NCI-H1417 (cell line): ENCODE measurements at regions not wholly inside any gene's neighbourhood (a gene's known extent, or its start where the extent isn't known, plus 50 kb on each side); places are given as distances from the start of the nearest gene placed in this dataset.

Source experiments
- DNase-seq, 3 experiments: peaks; one replicate each; lab custom pipeline; 2025; lab: John Stamatoyannopoulos, UW

DNA sequence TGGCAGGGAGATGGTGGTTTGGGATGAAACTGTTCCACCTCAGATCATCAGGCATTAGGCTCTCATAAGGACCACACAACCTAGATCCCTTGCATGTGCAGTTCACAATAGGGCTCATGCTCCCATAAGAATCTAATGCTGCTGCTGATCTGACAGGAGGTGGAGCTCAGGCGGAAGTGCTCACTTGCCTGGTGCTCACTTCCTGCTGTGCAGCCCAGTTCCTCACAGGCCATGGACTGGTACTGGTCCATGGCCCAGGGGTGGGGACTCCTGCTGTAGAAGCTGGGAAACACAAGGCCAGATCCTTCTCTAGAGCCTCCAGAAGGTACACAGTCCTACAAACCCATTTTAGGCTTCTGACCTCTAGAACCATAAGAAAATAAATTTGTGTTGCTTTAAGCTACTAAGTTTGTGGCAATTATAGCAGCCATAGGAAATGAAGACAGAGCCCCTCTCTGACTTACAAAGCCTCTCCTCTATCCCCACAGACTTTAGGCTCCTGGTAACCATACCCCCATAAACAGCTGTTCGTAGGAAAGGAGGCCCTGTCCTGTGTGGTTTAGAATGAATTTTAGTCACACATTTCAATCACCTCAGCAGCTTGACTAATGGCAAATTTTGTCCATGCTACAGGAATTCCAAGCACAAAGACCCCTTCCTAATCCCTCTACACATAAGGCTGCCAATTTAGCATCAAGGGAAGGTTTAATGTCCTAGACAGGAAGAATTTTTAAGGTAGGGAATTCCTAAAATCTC lies 206.1 kb upstream of the PHYHIPL start:
- DNase-seq: no peak

DNA sequence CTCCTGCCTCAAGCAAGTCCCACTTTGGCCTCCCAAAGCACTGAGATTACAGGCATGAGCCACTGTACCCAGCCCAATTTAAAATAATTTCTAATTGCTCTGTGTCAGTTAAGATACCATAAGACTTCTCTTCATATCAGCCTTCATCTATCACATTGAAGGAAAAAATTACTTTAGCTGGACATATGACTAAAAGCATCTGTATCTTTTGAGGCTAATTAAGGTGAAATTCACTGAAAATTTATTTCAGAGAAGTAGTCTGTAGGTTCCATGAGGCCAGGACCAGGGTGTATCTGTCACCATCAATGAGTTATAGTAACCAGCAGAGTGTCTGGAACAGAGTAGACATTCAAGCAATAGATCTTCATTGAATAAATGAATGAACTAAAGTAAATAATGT lies 205.2 kb upstream of the PHYHIPL start:
- DNase-seq: no peak

DNA sequence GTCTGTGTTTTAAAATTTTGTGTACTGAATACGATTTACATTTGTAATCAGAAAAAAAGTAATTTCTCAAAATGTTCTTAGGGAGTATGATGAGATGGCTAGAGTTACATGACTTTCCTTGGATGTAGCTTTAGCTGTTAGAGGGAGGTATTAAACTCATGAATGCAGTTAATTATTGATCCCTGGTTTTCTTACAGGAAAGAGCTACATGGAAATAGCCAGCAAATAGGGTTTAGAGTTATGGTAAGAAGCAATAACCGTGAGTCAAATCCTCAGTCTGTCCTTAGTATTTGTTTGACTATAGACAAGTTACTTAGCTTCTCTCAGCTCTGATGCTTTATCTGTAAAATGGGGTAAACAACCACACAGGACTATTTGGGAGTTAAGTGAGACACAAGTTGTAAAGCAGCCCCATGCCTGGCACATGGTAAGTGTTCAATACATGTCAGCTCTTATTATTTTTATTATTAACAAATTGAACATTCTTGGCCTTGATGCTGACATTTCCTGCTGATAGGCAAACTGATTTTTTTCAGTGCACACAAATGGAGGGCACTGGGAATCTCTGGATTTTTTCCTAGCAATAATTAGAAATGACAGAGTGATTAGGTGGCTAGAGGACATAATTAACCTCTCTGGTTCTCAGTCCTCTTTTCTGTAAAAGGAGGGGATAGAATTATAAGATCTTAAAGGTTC lies 204.5 kb upstream of the PHYHIPL start:
- DNase-seq: peak in 1 of 3 experiments; percentile 31

DNA sequence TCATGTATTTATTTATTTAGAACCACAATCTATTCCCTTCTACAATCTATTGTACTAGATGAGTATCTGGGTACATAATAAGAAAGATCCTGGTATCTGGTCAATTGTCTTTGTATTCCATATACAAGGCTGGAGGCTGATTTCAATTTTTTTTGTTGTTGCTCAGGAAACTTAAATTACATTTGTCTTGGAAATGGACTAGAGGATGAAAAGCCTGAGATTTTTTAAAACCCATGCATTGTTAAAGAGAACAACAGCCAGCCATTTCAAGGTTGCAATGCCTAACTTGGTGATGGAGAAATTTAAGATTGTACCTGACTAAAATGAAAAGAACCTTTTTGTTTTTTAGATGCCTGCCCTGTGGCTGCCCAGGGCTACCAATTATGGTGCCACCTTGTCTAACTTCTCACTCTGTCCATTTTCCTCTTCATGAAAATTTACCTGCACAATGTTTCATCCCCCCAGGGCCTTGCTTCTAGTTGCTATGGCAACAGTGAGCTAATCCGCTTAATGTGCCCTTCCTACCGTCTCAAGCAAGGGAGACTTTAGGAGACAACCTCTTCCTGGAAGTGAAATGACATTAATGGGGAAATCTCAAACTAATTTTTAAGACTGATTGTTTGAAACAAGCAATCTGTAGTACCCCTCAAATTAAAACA lies 203.7 kb upstream of the PHYHIPL start:
- peak in 2 of 3 experiments; percentile 65 to 84 for DNase-seq

DNA sequence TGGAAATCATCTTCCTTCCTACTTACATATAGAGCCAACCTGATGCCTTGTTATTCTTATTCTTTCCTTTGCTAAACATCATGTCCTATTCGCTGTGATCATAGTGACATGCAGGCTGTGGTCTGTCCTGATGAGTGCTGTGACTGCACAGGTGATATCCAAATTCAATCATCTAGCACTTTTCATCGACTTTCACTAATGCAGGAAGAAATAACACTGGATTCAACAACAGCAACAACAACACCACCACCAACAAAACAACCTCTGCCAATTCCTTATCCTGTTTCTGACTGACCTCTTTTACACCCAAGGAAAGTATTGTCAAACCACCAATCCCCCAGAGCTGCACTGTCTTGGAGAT lies 203.2 kb upstream of the PHYHIPL start:
- DNase-seq: no peak

DNA sequence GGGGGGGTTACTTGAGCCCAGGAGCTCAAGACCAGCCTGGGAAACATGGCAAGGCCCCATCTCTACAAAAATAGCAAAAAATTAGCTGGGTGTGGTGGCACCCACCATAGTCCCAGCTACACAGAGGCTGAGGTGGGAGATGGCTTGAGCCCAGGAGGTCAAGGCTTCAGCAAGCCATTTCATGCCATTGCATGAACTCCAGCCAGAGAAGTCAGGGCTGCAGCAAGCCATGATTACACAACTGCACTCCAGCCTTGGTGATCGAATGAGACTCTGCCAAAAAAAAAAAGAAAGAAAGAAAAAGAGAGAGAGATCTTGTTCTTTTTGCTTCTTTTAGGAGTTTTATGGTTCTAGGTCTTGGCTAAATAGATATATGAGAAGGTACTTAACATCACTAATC lies 200.2 kb upstream of the PHYHIPL start:
- DNase-seq: no peak

DNA sequence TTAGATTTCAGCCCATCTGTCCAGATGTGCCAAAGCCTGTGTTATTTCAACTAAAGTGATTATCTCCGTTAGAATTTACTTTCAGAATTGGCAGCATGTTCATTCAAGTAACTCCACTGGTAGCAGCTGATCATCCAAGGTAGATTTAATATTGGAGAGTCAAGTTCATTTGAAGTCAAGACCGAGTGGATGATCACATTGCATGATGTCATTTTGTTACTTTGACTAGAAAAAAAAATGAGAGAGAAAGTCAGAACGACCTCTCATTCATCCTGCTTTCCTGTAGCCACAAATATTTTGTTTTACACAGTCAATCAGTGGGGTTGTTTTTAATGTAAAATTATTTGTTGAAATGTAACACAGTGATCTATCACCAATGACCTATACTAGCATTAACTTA lies 196.7 kb upstream of the PHYHIPL start:
- no peak for DNase-seq

DNA sequence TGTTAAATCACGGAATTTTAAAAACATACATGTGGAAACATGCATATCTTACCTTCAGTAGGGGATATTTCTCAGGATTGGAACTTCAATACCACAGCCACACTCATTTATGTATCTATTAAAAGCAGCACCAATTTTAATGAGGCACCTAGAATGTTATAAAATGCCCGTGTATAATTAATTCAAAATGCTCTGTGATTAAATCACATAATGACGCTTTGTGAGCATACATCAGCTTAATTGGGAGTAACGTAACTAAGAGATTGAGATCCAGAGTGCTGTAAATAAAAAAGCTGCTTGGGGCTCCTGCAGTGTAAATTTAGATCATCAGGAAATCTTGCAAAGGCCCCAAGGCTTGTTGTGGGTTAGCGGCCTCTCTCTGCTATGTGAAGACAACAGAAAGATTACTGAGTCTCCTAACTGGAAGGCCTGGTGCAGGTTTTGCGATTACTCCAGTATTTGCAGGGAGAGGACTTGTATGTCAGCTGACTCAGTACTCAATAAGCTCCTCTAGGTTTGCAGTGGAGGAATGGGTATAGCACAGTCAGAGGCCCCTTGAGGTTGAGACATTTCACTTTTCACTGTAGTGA lies 195.5 kb upstream of the PHYHIPL start:
- peak in 1 of 3 experiments; percentile 31 for DNase-seq

DNA sequence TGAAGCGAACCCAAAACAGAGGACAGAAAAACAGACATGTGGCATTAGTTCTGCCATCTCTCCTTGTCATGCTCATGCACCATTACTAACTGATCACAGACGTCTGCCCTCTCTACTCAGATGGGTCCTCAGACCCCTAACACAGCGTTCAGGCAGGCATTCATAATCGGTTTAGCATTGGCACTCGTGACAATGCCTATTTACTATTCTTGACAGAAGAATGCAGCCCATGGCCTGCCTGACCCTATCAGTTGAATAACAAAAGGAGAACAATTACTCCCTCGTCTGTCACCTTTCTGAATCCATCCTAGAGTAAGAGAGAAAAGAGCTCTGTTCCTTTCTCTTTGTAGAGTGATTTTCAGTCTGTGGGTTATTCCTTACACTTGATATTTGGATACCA lies 194.6 kb upstream of the PHYHIPL start:
- no peak for DNase-seq

DNA sequence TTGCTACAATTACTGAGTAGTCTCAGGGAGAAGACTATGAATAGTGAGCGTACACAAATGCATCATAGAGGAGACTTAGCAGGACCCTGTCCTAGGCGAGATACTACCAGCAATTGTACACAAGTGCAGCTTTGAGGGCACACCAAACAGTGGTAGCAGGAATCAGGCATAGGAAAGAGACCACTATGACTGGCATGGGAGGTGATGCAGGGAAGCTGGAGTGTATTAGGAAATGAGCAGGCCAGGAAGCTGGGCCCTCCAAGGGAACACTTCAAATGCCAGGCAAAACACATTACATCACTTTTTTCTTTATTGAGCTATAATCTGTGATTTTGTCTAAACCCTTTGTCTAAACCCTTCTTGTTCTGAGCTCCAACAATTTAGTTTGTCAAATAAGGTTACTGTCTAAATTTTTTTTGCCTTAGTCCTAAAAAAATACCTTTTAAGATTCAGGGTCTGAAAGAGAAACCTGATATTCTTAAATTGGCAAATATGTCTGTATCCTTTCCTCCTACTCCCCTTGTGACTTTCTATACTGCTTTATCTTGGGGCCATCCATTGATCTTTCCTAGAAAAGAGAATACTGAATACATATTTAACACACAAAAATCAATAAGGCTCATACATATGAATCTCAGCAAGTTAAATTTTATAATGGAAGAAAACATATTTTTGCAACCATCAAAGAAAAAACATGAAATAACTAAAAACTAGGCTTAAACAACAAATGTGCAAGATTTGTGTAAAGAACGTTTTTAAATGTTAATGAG lies 193.8 kb upstream of the PHYHIPL start:
- DNase-seq: no peak

DNA sequence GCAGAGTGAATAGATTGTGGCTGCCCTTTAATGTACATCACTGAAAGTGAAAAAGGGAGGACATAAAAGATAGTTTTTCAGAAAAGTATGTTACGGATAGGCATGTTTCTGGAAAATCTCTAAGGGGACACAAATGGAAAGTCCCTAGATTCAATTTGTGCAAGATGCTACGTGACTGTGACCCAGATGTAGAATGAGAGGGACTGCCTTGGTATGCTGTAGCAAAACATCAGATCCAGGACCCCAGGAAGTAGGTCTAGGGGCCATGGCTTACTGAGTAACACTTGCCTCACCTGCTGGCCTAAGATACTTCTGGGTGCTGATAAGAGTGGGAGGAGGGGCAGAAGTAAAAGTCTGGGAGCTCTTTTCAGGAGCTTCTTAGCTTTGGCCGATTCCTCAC lies 191.2 kb upstream of the PHYHIPL start:
- no peak for DNase-seq

DNA sequence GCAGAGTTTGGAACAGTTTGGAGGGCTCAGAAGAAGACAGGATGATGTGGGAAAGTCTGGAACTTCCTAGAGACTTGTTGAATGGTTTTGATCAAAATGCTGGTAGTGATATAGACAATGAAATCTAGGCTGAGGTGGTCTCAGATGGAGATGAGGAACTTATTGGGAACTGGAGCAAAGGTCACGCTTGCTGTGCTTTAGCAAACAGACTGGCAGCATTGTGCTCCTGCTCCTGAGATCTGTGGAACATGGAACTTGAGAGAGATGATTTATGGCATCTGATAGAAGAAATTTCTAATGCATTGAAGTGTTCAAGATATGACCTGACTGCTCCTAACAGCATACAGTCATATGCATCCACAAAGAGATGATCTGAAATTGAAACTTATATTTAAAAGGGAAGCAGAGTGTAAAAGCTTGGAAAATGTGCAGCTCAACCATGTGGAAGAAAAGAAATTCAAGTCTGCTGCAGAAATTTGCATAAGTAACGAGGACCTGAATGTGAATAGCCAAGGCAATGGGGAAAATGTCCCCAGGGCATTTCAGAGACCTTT lies 186.9 kb upstream of the PHYHIPL start:
- no peak for DNase-seq

DNA sequence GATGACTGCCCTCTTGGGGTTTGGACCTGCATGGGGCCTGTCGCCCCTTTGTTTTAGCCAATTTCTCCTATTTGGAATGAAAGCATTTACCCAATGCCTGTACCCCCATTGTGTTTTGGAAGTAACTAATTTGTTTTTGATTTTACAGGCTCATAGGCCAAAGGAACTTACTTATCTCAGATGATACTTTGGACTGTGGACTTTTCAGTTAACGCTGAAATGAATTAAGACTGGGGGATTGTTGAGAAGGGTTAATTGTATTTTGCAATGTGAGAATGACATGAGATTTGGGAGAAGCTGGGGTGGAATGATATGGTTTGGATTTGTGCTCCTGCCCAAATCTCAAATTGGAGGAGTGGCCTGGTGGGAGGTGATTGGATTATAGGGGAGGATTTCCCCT lies 185.8 kb upstream of the PHYHIPL start:
- no peak for DNase-seq

DNA sequence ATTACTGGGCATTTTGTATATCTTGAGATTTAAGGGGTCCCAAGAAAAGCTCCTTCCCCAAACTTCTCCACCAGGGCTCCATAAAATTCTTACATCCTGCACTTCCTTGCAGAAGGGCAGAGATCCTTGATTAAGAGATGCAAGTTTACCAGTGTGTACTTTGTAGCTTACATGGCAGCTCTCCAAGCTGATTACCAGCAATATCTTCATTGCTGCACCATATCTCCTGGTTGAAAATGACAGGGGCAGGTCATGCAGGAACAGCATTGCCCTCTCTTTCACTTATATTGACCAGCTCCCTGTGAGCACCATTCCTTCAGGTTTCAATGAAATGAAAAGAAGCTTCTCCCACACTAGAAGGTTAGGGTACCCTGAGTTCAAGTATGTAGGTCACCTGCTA lies 184.6 kb upstream of the PHYHIPL start:
- no peak for DNase-seq

DNA sequence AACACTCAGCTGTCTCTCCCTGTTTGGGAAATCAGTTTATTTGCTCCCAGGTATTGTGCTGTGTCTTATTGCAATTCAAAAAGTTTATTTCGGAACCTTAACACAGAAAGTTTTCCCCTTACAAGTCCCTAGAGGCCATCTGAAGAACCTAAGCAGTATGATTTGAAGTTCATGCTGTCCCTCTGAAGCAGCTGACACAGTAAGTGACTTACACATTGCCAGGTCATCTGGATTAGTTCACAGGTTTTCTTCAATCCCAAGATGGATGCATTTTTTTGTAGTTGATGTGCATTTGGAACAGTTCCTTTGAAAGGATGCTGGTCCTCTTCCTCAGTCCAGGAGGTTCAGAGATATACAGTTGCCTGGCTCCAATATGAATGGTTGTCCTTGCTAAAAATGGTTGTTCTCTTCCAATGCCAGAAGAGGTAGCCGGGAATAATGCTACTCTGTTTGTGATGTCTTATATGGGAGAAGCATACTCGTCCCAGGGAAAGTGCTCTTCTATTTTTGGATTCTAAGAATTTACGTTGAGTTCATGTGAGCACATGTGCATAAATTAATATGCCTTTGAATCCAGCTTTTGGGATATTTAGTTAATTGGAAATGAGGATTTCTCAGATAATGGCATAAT lies 183.5 kb upstream of the PHYHIPL start:
- DNase-seq: no peak

DNA sequence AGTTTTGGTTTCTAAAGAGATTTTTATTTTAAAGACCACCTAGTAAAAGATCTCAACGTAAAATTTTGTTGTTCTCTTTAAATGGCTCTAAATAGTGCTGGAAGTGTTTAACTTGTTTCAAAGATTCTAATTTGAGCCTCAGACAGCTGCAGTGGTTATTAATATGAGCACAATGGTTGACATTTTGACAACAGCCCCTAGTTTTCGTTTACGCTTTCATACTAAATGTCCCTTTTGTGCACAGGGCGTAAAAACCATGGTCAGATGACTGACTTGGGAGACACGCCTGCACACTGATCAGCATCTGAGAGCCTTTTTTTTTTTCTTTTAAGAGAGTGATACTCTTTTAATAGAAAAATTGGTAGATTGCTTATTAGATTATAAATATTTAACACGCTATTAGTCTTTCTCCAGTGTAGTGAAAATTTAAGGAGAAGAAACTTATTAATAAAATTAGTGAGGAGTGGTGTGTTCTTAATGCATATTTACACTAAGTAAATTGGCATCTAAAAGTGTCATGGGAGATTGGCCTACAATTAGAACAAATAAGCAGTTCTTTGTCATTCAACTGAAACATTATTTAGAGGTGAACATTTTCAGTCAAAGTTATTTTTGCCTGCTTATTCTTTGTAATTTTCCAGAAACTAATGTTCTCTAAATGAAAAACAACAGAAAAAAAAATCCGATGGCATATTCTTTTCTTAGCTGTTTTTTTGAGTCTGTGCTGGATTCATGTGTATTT lies 182.8 kb upstream of the PHYHIPL start:
- peak in 1 of 3 experiments; percentile 45 for DNase-seq

DNA sequence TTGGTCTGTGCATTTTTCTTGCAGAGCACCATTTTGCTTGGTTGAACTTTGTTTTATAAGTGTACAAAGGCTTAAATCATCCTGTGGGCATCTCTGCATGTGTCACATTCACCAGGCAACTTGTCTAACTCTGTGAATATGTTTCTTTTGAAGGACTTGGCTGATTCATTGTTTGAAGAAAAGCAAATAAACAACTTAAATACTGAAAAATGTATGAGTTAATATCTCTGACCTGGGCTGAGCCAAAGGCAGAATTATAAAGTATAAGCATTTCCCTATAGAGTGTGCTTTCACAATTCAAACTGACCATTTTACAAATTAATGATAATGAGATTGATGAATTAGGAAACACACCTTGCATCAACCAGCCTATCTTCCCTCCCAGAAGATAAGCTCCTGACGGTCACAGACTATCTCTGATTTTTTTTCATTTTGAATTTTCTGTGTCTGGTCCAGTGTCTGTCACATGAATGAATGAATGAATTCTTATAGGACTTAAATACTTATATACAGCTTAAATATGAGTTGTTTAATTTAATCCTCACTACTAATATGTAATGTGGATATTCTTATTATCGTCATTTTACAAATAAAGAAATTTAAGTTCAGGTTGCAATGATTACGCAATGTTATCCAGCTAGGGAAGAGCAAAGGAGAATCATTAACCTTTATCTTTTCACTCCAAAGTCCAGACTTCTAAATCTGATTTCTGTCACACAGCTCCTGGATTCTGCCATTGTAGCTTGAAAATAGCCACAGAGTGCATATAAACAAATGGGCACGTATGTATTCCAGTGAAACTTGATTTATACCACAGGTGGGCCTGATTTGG lies 182.0 kb upstream of the PHYHIPL start:
- DNase-seq: peak in 1 of 3 experiments; percentile 45

DNA sequence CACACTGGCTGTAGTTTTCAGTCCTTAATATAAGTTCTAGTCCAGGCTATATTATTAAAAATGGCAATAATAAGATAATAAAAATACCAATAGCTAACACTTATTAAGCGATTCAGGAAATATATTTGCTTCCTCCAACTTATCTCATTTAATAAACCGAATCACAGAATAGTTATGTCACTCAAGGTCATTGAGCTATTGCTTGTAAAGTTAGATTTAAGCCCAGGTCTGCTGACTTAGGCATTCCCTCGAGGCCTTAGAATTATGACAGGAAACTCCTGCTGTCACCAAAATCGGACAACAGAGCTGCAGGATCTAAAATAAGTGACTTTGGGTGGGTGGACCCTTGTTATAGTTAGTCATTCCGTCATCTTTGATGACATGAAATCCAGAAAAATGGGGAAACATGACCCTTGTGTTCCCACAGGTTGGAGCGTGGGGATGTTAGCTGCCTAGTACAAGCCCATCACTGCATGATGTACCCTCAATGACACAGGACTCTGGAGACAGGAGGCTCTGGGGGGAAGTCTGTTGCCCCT lies 181.3 kb upstream of the PHYHIPL start:
- no peak for DNase-seq

DNA sequence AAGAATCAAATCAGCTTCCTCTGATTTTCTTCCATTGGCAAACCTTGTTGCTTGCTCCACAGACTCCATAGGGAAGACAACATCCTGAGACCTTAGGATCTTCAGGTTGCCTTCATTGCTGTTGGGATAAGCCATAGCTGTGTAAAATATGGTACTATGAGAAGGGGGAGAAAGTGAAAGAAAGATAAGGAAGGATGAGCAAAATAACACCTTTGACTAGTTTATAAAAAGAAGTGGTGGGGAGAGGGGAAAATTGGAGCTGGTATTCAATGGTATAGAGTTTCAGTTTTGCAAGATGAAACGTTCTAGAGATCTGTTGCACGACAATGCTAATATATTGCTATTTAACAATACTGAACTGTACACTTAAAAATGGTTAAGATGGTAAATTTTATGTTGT lies 180.4 kb upstream of the PHYHIPL start:
- DNase-seq: no peak
